Hepatocyte (in vitro differentiated cells): ENCODE measurements at regions not wholly inside any gene's neighbourhood (a gene's known extent, or its start where the extent isn't known, plus 50 kb on each side); places are given as distances from the start of the nearest gene placed in this dataset.

Source experiments
- EZH2 ChIP-seq: fragments of 200-600 bp; sonication (generic); IDR thresholded peaks from 2 replicates; pipeline ENCODE4 v1.6.1; 2016; ENCODE audit warnings: antibody characterized with exemption, mild to moderate bottlenecking, borderline replicate concordance
- EZH2phosphoT487 ChIP-seq: fragments of 200-600 bp; sonication (generic); IDR thresholded peaks from one replicate; pipeline ENCODE4 v1.6.1; 2018; ENCODE audit warnings: antibody characterized with exemption, mild to moderate bottlenecking, low read depth, moderate library complexity; ENCODE audit not compliant: unreplicated experiment, severe bottlenecking
- TF ChIP-seq, protein P1 (sequence below): fragments of 200-600 bp; sonication (generic); IDR thresholded peaks from 2 replicates; pipeline ENCODE4 v1.5.1; 2016; ENCODE audit warnings: antibody characterized with exemption, mild to moderate bottlenecking; ENCODE audit not compliant: poor library complexity

DNA sequence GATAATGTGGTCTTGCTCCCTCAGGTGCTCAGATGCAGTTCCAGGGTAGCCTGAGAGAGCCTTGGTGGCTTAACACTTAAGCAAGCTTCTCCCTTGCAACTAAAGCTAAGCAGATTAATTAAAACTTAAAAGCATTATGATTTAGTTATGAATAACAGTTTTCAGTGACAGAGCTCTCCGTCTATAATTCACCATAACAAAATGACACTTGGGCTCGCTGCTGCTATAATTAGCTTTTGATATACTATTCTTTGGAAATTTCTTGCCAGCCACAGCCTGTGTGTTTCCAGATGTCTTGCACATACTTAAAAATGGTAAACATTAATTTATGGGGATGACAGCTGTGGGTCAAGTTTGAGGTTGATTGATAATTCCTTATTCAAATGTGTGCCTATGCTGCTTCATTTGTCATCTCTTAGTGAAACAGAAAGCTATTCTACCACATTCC, 380.5 kb downstream of the TFAP2B start:
- TF ChIP-seq, protein P1, sequence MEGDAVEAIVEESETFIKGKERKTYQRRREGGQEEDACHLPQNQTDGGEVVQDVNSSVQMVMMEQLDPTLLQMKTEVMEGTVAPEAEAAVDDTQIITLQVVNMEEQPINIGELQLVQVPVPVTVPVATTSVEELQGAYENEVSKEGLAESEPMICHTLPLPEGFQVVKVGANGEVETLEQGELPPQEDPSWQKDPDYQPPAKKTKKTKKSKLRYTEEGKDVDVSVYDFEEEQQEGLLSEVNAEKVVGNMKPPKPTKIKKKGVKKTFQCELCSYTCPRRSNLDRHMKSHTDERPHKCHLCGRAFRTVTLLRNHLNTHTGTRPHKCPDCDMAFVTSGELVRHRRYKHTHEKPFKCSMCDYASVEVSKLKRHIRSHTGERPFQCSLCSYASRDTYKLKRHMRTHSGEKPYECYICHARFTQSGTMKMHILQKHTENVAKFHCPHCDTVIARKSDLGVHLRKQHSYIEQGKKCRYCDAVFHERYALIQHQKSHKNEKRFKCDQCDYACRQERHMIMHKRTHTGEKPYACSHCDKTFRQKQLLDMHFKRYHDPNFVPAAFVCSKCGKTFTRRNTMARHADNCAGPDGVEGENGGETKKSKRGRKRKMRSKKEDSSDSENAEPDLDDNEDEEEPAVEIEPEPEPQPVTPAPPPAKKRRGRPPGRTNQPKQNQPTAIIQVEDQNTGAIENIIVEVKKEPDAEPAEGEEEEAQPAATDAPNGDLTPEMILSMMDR: no peak
- TF ChIP-seq EZH2: no peak
- TF ChIP-seq EZH2phosphoT487: no peak
